Activated CD4-positive, alpha-beta T cell treated with anti-CD3 and anti-CD28 coated beads, Interleukin-2, amount 10 ng/mL, durations not matched to agents 24 days and 14 days (primary cell): ENCODE measurements at regions not wholly inside any gene's neighbourhood (a gene's known extent, or its start where the extent isn't known, plus 50 kb on each side); places are given as distances from the start of the nearest gene placed in this dataset.

Source experiments
- DNase-seq: peaks from one replicate; pipeline ENCODE4 v3.0.0; 2022
- H3K27ac Mint-ChIP-seq: one replicate; pipeline ENCODE4 v1.8.0; 2022; ENCODE audit warnings: mild to moderate bottlenecking, mixed read lengths
- H3K27me3 Mint-ChIP-seq: one replicate; pipeline ENCODE4 v1.8.0; 2022; ENCODE audit warnings: mixed read lengths
- H3K36me3 Mint-ChIP-seq: one replicate; pipeline ENCODE4 v1.8.0; 2022; ENCODE audit warnings: low read depth, mild to moderate bottlenecking, mixed read lengths
- H3K4me1 Mint-ChIP-seq: one replicate; pipeline ENCODE4 v1.8.0; 2021; ENCODE audit warnings: mixed read lengths
- H3K4me3 Mint-ChIP-seq: one replicate; pipeline ENCODE4 v1.8.0; 2022; ENCODE audit warnings: mild to moderate bottlenecking, moderate library complexity, mixed read lengths
- H3K9me3 Mint-ChIP-seq: one replicate; pipeline ENCODE4 v1.8.0; 2021; ENCODE audit warnings: mixed read lengths
- intact Hi-C: fragments of 100-400 bp; cut with micrococcal nuclease; formaldehyde crosslinking; loops from one replicate; pipeline ENCODE4 v1.15.1; 2023

DNA sequence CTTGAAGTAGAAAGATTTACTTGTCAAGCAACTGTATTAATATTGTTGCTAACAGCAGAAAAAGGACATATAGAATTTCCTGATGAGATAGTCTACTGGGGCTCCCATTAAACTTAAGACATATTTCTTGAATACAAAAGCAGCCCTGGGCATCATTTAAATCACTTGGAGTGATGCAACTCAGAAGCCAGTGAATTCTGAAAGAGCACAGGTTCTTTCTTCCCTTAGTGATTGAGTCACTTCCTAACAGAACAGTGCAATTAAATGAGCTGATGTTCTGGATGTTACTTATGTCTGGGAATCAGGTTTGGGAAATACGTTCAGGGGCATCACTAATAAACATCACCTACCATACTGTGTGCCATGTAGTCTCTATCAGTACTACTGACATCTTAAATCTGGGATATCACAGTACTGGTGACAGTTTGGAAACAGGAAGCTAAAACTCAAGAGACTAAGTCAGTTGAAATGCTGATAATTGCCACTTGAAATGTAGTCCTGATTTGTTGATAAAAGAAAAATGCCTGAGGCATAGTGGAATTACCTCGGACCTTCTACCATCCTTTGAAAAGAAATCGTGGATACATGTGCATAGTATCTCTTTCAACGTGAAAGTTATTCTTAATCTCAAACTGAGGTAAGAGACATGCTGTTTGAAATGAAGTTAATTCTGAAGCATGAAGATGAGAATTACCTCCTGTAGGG, 249.2 kb upstream of the GPRIN3 start:
- intact Hi-C loops, result no loop called here

DNA sequence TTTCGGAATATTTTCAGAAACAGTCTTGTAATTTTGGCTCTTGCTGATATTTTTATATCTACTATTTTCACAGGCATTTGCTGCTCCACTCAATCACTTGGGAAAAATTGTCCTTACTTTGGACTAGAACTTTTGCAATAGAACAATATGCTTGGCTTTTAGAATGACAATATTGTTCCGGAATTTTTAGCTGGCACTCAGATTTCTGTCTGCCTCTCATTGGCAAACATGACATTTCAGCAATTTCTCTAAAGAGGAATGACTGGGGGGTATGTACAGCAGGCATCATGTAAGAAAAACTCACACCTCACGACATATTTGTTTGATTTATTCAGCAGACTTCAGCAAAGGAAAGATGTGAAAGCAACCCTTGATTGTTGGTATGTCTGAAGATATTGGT, 243.6 kb upstream of the GPRIN3 start:
- Mint-ChIP-seq H3K9me3 (peaks cover 5% of the 10 kb centered on the region), H3K4me3 (no peak overlapping the region), H3K27me3 (peaks cover 19% of the 10 kb centered on the region), H3K27ac (no peak overlapping the region), H3K4me1 (no peaks in the 10 kb centered on the region), H3K36me3 (no peaks in the 10 kb centered on the region)
- intact Hi-C loops, result no loop called here
- no peak for DNase-seq

More for the DNA sequence above, 249.2 kb upstream of the GPRIN3 start:
- no peaks in the 10 kb centered on the region for H3K4me1 Mint-ChIP-seq
- no peak overlapping the region for H3K27ac Mint-ChIP-seq
- H3K9me3 Mint-ChIP-seq, result no peaks in the 10 kb centered on the region
- no peak overlapping the region for H3K4me3 Mint-ChIP-seq
- H3K36me3 Mint-ChIP-seq, result no peaks in the 10 kb centered on the region
- no peak for DNase-seq
- peaks cover 16% of the 10 kb centered on the region for H3K27me3 Mint-ChIP-seq

DNA sequence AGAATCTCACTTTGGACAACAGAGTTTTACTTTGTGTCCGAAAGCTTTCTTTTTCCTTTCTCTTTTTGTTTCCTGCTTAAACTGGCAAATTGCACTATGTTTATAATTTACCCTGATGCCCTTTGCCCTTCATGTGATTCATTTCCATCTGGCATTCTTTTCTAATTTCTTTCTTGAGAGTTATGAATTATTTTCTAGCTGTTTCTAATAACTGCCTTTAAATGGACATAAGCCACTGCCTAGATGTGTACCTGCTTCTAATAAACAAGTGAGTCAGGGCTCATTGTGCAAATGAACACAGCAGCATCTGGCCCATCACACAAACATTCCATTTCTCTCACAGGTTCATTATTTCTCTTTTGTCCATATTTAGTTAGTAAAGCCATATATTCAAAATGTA, 242.3 kb upstream of the GPRIN3 start:
- no peak for DNase-seq
- Mint-ChIP-seq H3K4me1 (no peaks in the 10 kb centered on the region), H3K27ac (no peak overlapping the region), H3K27me3 (peaks cover 17% of the 10 kb centered on the region), H3K9me3 (peaks cover 5% of the 10 kb centered on the region), H3K36me3 (no peaks in the 10 kb centered on the region), H3K4me3 (no peak overlapping the region)
- intact Hi-C loops, result no loop called here

DNA sequence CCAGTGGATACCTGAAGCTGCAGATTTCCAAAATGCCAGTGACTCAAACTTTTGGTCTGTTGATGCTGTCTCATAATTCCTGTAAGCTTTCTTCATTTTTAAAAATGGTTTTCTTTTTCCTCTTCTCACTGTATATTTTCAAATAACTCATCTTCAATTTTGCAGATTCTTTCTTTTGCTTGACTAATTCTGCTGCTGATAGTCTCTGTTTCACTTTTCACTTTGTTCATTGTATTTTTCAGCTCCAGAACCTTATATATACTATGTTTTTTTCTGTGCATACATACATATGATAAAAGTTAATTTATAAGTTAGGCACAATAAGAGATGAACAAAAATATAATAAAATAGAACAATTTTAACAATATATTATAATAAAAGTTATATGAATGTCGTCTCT, 237.7 kb upstream of the GPRIN3 start:
- DNase-seq, result no peak
- Mint-ChIP-seq H3K9me3 (peaks cover 21% of the 10 kb centered on the region), H3K4me3 (no peak overlapping the region), H3K36me3 (no peaks in the 10 kb centered on the region), H3K4me1 (no peaks in the 10 kb centered on the region), H3K27ac (no peak overlapping the region), H3K27me3 (peaks cover 8% of the 10 kb centered on the region)
- intact Hi-C loops, result no loop called here

DNA sequence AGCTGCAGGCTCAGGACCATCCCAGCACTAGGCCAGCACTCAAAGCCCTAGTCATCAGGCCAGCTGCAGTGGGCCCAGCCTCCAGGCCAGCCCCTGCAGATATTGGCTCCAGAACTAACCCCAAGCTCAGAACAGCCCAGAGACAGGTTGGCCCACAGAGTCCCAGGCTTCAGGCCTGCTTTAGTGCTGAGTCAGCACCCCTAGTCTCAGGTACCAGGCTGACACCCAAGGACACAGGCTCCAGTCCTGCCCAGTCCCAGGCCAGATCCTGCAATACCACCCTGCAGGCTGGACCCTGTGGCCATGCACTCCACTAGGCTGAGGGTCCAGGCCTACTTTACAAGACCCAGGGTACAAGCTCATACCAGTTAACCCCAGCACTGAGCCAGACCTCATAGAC, 234.4 kb upstream of the GPRIN3 start:
- H3K36me3 Mint-ChIP-seq, result no peaks in the 10 kb centered on the region
- peaks cover 9% of the 10 kb centered on the region for H3K4me1 Mint-ChIP-seq
- DNase-seq, result no peak
- no peak overlapping the region for H3K27ac Mint-ChIP-seq
- H3K4me3 Mint-ChIP-seq, result no peak overlapping the region
- peaks cover 3% of the 10 kb centered on the region for H3K27me3 Mint-ChIP-seq
- peaks cover 20% of the 10 kb centered on the region for H3K9me3 Mint-ChIP-seq
- intact Hi-C loops, result no loop called here

DNA sequence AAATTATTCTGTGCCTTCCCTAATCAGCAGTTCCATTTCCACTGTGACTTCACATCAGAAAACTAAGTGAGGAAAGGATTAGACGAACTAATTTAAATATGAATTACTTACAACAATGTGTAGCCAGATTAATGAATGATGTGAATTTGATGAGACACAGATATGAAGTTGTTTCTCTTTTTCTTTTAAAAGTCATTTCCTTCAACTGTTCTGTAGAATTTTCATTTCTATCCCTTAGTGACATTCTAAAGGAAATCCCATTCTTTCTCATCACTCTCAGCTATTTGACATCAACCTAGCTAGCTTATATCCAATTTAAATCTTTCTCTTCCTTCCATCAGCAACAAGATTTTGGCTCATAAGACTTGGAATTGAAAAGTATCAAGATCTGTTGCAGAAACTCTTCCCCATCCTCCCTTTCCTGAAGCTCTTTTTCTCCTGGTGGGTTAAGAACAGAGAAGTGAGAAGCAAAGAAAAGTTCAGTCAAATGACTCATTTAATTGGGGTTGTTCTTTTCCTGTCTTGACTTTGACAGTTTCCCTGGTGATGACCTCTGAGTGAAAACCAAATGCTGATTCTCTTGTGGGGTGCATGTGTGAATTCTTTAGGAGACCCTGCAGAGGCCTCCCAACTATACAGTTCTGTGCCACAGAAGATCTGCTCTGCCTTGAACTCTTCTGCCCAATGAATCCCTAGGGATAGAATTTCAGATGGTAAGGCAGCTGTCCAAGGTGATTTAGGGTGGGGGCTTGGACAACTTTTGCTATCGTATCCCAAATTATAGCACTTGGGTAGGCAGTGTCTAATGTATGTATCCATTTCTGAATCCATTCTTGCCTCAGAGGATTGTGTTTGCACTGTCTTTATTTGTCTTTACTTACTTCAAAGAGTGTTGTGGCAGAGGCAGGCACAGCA, 232.5 kb upstream of the GPRIN3 start:
- DNase-seq, result no peak
- Mint-ChIP-seq H3K27ac (no peak overlapping the region), H3K9me3 (peaks cover 20% of the 10 kb centered on the region), H3K4me1 (peaks cover 9% of the 10 kb centered on the region), H3K4me3 (no peak overlapping the region), H3K36me3 (no peaks in the 10 kb centered on the region), H3K27me3 (peaks cover 10% of the 10 kb centered on the region)
- intact Hi-C loops, result no loop called here

DNA sequence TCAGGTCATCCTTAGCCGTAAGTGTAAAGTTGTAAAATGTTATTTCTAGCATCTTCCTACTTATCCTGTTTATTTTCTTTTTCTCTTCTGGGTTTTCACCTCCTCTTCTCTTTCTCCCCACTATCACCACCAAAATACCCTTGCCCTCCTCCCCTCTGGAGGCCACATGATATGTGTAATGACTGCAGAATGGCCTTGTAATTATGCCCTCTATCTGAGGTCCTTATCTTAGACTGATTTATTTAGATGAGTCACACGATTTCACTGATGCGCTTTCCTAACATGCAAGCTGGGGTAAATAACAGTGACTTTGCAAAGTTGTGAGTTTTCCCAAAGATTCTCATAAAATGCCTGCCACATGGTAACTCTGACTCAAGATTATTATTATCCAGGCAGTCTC, 231.8 kb upstream of the GPRIN3 start:
- Mint-ChIP-seq H3K27ac (no peak overlapping the region), H3K4me1 (peaks cover 9% of the 10 kb centered on the region), H3K9me3 (peaks cover 18% of the 10 kb centered on the region), H3K27me3 (peaks cover 11% of the 10 kb centered on the region), H3K4me3 (no peak overlapping the region), H3K36me3 (no peaks in the 10 kb centered on the region)
- DNase-seq, result no peak
- intact Hi-C loops, result no loop called here

DNA sequence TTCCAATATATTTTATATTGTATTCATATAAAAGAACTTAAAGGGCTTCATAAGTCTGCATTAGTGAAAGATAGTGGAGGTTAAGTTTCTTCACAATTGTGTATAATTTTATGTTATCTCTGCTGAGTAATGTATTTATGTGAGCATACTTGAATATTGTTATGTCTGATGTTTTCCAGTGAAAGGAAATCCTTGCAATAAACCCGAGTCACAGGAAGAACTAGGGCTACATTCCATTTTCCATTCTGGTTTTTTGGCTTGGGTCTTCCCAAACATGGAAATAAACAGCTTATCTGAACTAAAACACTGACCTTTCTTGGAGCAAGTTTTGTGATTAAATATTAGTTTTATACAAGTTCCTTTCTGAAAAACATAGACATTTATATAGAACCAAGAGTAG, 231.3 kb upstream of the GPRIN3 start:
- Mint-ChIP-seq H3K27me3 (peaks cover 11% of the 10 kb centered on the region), H3K27ac (no peak overlapping the region), H3K9me3 (peaks cover 15% of the 10 kb centered on the region), H3K36me3 (no peaks in the 10 kb centered on the region), H3K4me1 (peaks cover 9% of the 10 kb centered on the region), H3K4me3 (no peak overlapping the region)
- intact Hi-C loops, result no loop called here
- DNase-seq, result no peak

DNA sequence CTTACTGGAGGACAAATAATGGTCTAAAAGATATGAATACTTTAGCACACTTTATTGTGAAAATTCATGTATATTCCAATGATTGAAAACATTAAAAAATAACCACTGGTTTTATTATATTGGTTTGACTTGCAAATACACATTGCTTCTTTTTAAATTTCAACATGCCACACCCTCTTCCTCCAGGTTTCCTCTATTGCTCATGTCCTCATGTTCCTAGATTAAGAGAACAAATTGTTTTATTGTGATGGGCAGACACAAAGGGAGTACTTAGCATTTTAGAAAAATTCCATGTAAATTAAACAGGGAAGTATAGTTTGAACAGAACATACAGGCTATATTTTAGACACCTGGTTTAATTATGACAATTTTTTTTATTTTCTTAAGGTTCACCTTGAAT, 230.6 kb upstream of the GPRIN3 start:
- Mint-ChIP-seq H3K9me3 (peaks cover 8% of the 10 kb centered on the region), H3K27ac (no peak overlapping the region)

DNA sequence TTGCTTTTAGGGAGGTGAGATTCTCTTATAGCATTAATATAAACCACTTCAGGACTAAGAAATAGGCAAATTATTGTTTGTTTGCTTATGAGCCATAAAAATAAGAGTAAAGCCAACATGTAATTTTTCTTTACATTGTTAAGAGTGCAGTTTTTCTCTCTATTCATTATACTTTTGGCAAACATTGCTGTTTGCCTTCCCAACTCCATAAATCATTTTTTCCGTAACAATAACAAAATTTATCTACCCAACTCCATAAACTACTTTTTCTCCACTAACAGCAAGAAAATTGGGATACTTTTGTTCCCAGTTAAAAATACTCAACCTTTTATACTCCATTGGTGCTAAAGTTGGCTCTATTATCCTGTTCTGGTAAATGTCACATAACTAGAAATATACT, 229.7 kb upstream of the GPRIN3 start:
- Mint-ChIP-seq H3K4me3 (no peak overlapping the region), H3K9me3 (peaks cover 4% of the 10 kb centered on the region), H3K36me3 (no peaks in the 10 kb centered on the region), H3K4me1 (peaks cover 9% of the 10 kb centered on the region), H3K27me3 (peaks cover 16% of the 10 kb centered on the region), H3K27ac (no peak overlapping the region)
- intact Hi-C loops, result no loop called here
- no peak for DNase-seq

More for the DNA sequence above, 230.6 kb upstream of the GPRIN3 start:
- no peak overlapping the region for H3K4me3 Mint-ChIP-seq
- H3K4me1 Mint-ChIP-seq, result peaks cover 9% of the 10 kb centered on the region
- DNase-seq, result no peak
- no peaks in the 10 kb centered on the region for H3K36me3 Mint-ChIP-seq
- intact Hi-C loops, result no loop called here
- H3K27me3 Mint-ChIP-seq, result peaks cover 11% of the 10 kb centered on the region

DNA sequence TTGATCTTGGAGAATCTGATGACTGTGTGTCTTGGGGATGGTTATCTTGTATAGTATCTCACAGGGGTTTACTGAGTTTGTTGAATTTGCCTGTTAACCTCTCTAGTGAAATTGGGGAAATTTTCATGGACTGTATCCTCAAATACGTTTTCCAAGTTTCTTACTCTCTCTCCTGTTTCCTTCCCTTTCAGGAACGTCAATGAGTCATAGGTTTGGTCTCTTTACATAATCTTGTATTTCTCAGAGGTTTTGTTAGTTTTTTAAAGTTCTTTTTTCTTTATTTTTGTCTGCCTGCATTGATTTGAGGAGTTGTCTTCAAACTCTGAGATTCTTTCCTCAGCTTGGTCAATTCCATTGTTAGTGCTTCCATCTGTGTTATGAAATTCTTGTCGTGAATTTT, 227.7 kb upstream of the GPRIN3 start:
- Mint-ChIP-seq H3K27me3 (peaks cover 32% of the 10 kb centered on the region), H3K9me3 (peaks cover 4% of the 10 kb centered on the region), H3K4me1 (peaks cover 8% of the 10 kb centered on the region), H3K4me3 (no peak overlapping the region), H3K27ac (no peak overlapping the region), H3K36me3 (no peaks in the 10 kb centered on the region)
- intact Hi-C loops, result no loop called here
- DNase-seq, result no peak

DNA sequence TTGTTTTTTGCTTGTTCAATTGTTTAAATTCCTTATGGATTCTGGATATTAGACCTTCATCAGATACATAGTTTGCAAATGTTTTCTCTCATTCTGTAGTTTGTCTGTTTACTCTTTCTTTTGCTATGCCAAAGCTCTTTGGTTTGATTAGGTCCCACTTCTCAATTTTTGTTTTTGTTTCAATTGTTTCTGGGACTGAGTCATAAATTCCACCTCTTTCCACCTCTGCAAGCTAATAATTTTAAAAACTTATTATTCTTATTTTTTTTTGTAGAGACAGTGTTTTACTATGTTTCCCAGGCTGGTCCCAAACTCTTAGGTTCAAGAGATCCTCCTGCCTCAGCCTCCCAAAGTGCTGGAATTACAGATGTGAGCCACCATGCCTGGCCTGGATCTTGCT, 226.8 kb upstream of the GPRIN3 start:
- intact Hi-C loops, result no loop called here
- no peak overlapping the region for H3K27ac Mint-ChIP-seq
- DNase-seq, result no peak
- H3K4me3 Mint-ChIP-seq, result no peak overlapping the region
- peaks cover 2% of the 10 kb centered on the region for H3K9me3 Mint-ChIP-seq
- no peaks in the 10 kb centered on the region for H3K36me3 Mint-ChIP-seq
- H3K4me1 Mint-ChIP-seq, result peaks cover under 1% of the 10 kb centered on the region
- H3K27me3 Mint-ChIP-seq, result peaks cover 35% of the 10 kb centered on the region

DNA sequence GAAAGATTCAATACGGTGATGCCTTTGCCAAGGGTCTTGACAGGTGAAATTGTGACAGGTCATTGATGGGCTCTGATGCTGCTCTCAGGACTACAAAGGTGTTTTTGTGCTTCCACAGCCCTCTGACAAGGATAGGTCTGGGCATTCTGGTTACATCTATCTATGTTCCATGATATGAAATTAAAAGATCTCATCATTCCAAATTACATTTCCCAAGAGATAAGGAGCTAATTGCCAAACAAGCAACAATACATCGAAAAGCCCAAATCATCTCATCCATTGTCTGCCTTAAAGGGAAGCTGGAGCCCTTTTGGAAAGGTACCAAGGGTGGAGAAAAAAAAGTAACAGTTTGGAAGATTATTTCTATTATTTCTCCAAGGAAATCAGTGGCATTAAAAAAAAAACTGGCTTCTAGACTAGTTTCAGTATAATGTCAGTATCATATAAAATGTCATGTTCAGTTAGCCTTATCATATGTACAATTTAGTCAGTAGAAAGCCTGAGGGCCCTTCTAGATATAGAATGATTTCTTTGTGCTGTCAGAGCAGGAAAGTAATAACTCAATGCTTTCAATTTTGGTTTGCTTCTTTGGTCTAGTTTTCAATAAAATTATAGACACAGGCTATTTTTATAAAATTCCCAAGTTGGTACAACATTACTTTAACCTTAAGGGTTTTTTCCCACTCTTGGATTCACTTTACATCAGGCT, 224.5 kb upstream of the GPRIN3 start:
- intact Hi-C loops, result no loop called here
- Mint-ChIP-seq H3K27me3 (peaks cover 43% of the 10 kb centered on the region), H3K9me3 (no peaks in the 10 kb centered on the region), H3K36me3 (no peaks in the 10 kb centered on the region), H3K27ac (no peak overlapping the region), H3K4me3 (no peak overlapping the region), H3K4me1 (peaks cover 5% of the 10 kb centered on the region)
- DNase-seq, result no peak
